ENCODE measurements at regions not wholly inside any gene's neighbourhood (a gene's known extent, or its start where the extent isn't known, plus 50 kb on each side); places are given as distances from the start of the nearest gene placed in this dataset.

GRCh38 chr10:110437351-110437605 is 60.4 kb upstream of the DUSP5 start:
- no peak for TF ChIP-seq EP300 (IDR thresholded peaks at IDR 0.05)
- TF ChIP-seq, protein P1, sequence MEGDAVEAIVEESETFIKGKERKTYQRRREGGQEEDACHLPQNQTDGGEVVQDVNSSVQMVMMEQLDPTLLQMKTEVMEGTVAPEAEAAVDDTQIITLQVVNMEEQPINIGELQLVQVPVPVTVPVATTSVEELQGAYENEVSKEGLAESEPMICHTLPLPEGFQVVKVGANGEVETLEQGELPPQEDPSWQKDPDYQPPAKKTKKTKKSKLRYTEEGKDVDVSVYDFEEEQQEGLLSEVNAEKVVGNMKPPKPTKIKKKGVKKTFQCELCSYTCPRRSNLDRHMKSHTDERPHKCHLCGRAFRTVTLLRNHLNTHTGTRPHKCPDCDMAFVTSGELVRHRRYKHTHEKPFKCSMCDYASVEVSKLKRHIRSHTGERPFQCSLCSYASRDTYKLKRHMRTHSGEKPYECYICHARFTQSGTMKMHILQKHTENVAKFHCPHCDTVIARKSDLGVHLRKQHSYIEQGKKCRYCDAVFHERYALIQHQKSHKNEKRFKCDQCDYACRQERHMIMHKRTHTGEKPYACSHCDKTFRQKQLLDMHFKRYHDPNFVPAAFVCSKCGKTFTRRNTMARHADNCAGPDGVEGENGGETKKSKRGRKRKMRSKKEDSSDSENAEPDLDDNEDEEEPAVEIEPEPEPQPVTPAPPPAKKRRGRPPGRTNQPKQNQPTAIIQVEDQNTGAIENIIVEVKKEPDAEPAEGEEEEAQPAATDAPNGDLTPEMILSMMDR (IDR thresholded peaks at IDR 0.05): no peak
- TF ChIP-seq POLR2A (IDR thresholded peaks at IDR 0.05): no peak

Data from tibial nerve (tissue), 4 donors.